K562 (cell line): ENCODE measurements at regions not wholly inside any gene's neighbourhood (a gene's known extent, or its start where the extent isn't known, plus 50 kb on each side); places are given as distances from the start of the nearest gene placed in this dataset.

ENCODE experiments used
- CREM ChIP-seq: IDR thresholded peaks from 2 replicates; pipeline ENCODE4 v1.6.1; 2014; ENCODE audit warnings: antibody characterized with exemption, low read depth
- E2F8 ChIP-seq: fragments of 450-650 bp; IDR thresholded peaks from 2 replicates; pipeline ENCODE4 v1.7.1; 2018; ENCODE audit warnings: mild to moderate bottlenecking, low read depth; ENCODE audit not compliant: partially characterized antibody
- EP300 ChIP-seq: IDR thresholded peaks from 2 replicates; pipeline ENCODE4 v1.6.1; 2012; ENCODE audit warnings: low read length, improper control_type of control experiment
- POLR2A ChIP-seq: fragments of 450-650 bp; conservative IDR thresholded peaks from 2 replicates; pipeline ENCODE4 v1.6.1; 2016
- SIN3B ChIP-seq: fragments of 450-650 bp; IDR thresholded peaks from 2 replicates; pipeline ENCODE4 v1.6.1; 2017; ENCODE audit warnings: low read depth, mild to moderate bottlenecking, moderate library complexity
- SP1 ChIP-seq: sonication (generic); formaldehyde crosslinking; IDR thresholded peaks from 2 replicates; pipeline ENCODE4 v1.8.1; 2022; ENCODE audit warnings: mild to moderate bottlenecking, missing genetic modification reagents
- ZKSCAN1 ChIP-seq: fragments of 150-350 bp; IDR thresholded peaks from 2 replicates; pipeline ENCODE4 v1.6.1; 2016; ENCODE audit warnings: low read depth, low read length
- TF ChIP-seq, protein P1 (sequence below), 3 experiments: IDR thresholded peaks in 2 of 3; conservative IDR thresholded peaks in 1 of 3; 2 replicates each; pipeline ENCODE4 v1.5.1; 2011 to 2012; ENCODE audit warnings: low read length in 3 of 3, mild to moderate bottlenecking in 3 of 3, control low read depth in 2 of 3, improper control_type of control experiment in 1 of 3, inconsistent platforms in 1 of 3, low read depth in 1 of 3, mixed read lengths in 1 of 3, moderate library complexity in 1 of 3; ENCODE audit not compliant: insufficient read depth in 2 of 3
- TF ChIP-seq, protein P2 (sequence below): fragments of 250-450 bp; sonication (Bioruptor Pico); IDR thresholded peaks from 2 replicates; pipeline ENCODE4 v1.5.1; 2021; ENCODE audit warnings: mild to moderate bottlenecking

DNA sequence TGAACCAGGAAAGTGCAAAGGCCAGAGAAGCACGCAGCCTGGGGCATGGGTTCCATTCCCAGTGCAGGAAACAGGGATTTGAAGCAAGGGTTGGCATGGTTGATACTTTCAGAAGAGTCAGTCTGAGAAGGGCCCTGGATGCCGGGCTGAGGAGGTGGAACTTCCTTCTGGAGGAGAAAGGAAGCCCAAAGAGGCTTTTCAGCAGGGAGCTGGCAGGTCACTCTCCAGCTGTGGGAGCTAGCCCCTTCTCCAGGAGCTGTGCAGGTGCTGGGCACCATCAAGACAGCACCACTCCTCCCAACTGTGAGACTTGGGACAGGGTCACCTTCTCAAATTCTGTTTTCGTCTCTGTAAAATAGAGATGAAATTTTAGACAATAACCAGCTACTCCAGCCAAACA, 169.8 kb downstream of the ZNF248 start:
- TF ChIP-seq SP1, result no peak
- TF ChIP-seq CREM, result no peak
- TF ChIP-seq, protein P1, sequence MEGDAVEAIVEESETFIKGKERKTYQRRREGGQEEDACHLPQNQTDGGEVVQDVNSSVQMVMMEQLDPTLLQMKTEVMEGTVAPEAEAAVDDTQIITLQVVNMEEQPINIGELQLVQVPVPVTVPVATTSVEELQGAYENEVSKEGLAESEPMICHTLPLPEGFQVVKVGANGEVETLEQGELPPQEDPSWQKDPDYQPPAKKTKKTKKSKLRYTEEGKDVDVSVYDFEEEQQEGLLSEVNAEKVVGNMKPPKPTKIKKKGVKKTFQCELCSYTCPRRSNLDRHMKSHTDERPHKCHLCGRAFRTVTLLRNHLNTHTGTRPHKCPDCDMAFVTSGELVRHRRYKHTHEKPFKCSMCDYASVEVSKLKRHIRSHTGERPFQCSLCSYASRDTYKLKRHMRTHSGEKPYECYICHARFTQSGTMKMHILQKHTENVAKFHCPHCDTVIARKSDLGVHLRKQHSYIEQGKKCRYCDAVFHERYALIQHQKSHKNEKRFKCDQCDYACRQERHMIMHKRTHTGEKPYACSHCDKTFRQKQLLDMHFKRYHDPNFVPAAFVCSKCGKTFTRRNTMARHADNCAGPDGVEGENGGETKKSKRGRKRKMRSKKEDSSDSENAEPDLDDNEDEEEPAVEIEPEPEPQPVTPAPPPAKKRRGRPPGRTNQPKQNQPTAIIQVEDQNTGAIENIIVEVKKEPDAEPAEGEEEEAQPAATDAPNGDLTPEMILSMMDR (IDR thresholded peaks at IDR 0.05 in 2 of 3, conservative IDR thresholded peaks at IDR 0.05 in 1 of 3; ENCODE audit: insufficient read depth in 2 of 3, low read depth in 1 of 3, low read length in 3 of 3), result no peak
- TF ChIP-seq, protein P2, sequence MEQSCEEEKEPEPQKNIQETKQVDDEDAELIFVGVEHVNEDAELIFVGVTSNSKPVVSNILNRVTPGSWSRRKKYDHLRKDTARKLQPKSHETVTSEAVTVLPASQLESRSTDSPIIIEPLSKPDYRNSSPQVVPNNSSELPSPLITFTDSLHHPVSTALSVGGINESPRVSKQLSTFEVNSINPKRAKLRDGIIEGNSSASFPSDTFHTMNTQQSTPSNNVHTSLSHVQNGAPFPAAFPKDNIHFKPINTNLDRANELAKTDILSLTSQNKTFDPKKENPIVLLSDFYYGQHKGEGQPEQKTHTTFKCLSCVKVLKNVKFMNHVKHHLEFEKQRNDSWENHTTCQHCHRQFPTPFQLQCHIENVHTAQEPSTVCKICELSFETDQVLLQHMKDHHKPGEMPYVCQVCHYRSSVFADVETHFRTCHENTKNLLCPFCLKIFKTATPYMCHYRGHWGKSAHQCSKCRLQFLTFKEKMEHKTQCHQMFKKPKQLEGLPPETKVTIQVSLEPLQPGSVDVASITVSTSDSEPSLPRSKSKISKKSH, result no peak
- no peak for TF ChIP-seq E2F8
- no peak for TF ChIP-seq EP300
- no peak for TF ChIP-seq ZKSCAN1
- no peak for TF ChIP-seq SIN3B
- TF ChIP-seq POLR2A, result no peak
